Testis (tissue), 2 donors: ENCODE measurements at regions not wholly inside any gene's neighbourhood (a gene's known extent, or its start where the extent isn't known, plus 50 kb on each side); places are given as distances from the start of the nearest gene placed in this dataset.

Source experiments
- POLR2A ChIP-seq: fragments of 450-650 bp; IDR thresholded peaks from one replicate; pipeline ENCODE4 v1.6.1; 2017; ENCODE audit warnings: antibody characterized with exemption, mild to moderate bottlenecking, moderate library complexity
- TF ChIP-seq, protein P1 (sequence below), 3 experiments: fragments of 450-650 bp in 2 of 3; fragments of 200-600 bp in 1 of 3; sonication (generic) in 1 of 3; IDR thresholded peaks; one replicate each; pipeline ENCODE4 v1.5.1; 2016 to 2019; ENCODE audit warnings: antibody characterized with exemption in 3 of 3, mild to moderate bottlenecking in 2 of 3, moderate library complexity in 1 of 3

DNA sequence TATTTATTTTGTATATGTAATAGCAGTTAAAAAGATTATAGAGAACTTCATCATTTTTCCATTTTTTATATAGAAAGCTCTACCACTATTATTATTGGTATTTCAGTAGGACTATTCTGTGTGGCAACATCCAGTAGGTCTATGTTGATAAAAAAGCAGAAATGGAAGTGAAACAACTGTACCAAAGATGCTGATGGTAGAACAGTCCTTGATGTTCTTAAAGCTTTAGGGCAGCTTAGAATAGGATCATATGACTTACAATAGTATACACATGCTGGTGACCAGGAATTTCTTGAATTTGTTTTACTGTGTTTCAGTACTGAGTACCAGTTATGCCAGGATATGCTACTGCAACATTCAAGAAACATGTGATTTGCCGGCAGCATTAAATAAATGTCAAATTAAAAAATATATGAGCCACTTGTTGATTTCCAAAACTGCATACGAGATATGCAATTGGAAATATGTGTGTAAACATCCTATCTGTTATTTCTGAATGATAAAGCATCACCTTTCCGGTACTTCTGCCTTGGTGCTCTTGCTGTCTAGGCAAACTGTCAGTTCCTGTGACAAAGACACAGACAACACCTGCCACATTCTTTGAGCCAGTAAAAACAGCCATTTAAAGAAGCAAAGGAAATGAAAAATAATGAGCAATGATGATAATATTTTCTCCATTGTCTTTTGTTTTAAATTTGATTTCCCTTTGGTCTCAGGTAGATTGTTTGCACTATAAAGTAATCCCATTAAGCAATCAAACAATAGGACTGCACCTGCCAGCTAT, 649.2 kb downstream of the ZPLD1 start:
- TF ChIP-seq, protein P1, sequence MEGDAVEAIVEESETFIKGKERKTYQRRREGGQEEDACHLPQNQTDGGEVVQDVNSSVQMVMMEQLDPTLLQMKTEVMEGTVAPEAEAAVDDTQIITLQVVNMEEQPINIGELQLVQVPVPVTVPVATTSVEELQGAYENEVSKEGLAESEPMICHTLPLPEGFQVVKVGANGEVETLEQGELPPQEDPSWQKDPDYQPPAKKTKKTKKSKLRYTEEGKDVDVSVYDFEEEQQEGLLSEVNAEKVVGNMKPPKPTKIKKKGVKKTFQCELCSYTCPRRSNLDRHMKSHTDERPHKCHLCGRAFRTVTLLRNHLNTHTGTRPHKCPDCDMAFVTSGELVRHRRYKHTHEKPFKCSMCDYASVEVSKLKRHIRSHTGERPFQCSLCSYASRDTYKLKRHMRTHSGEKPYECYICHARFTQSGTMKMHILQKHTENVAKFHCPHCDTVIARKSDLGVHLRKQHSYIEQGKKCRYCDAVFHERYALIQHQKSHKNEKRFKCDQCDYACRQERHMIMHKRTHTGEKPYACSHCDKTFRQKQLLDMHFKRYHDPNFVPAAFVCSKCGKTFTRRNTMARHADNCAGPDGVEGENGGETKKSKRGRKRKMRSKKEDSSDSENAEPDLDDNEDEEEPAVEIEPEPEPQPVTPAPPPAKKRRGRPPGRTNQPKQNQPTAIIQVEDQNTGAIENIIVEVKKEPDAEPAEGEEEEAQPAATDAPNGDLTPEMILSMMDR (IDR thresholded peaks at IDR 0.05): no peak
- no peak for TF ChIP-seq POLR2A
